HepG2 (cell line): ENCODE measurements at regions not wholly inside any gene's neighbourhood (a gene's known extent, or its start where the extent isn't known, plus 50 kb on each side); places are given as distances from the start of the nearest gene placed in this dataset.

ENCODE experiments used
- AGO1 ChIP-seq: fragments of 200-400 bp; formaldehyde crosslinking; IDR thresholded peaks from 2 replicates; pipeline ENCODE4 v1.6.1; 2017; ENCODE audit warnings: mild to moderate bottlenecking, low read depth, low read length, moderate library complexity; ENCODE audit not compliant: poor library complexity, severe bottlenecking
- ATF6 ChIP-seq: sonication (generic); formaldehyde crosslinking; conservative IDR thresholded peaks from 2 replicates; pipeline ENCODE4 v1.4.0; 2020; ENCODE audit warnings: missing genetic modification reagents
- KDM5A ChIP-seq: fragments of 200-600 bp; sonication (generic); IDR thresholded peaks from 2 replicates; pipeline ENCODE4 v1.7.0; 2018; ENCODE audit warnings: antibody characterized with exemption, mild to moderate bottlenecking, low read length, borderline replicate concordance
- MYC ChIP-seq: sonication (generic); formaldehyde crosslinking; IDR thresholded peaks from 2 replicates; pipeline ENCODE4 v1.9.0; 2021; ENCODE audit warnings: missing genetic modification reagents, borderline replicate concordance
- SIN3A ChIP-seq: IDR thresholded peaks from 2 replicates; pipeline ENCODE4 v1.6.1; 2011; ENCODE audit warnings: low read depth, mild to moderate bottlenecking, control low read depth, low read length, borderline replicate concordance
- ZFX ChIP-seq: sonication (generic); formaldehyde crosslinking; IDR thresholded peaks from 2 replicates; pipeline ENCODE4 v1.4.0; 2020; ENCODE audit warnings: mild to moderate bottlenecking, low read depth, missing genetic modification reagents, moderate library complexity
- ZNF773 ChIP-seq: sonication (generic); formaldehyde crosslinking; IDR thresholded peaks from 2 replicates; pipeline ENCODE4 v1.4.0; 2020; ENCODE audit warnings: missing genetic modification reagents, borderline replicate concordance
- TF ChIP-seq, protein P1 (sequence below): sonication (generic); formaldehyde crosslinking; IDR thresholded peaks from 2 replicates; pipeline ENCODE4 v1.4.0; 2020; ENCODE audit warnings: missing genetic modification reagents, borderline replicate concordance
- TF ChIP-seq, protein P2 (sequence below): sonication (generic); formaldehyde crosslinking; IDR thresholded peaks from 2 replicates; pipeline ENCODE4 v1.9.0; 2022; ENCODE audit warnings: missing genetic modification reagents, mild to moderate bottlenecking, borderline replicate concordance

DNA sequence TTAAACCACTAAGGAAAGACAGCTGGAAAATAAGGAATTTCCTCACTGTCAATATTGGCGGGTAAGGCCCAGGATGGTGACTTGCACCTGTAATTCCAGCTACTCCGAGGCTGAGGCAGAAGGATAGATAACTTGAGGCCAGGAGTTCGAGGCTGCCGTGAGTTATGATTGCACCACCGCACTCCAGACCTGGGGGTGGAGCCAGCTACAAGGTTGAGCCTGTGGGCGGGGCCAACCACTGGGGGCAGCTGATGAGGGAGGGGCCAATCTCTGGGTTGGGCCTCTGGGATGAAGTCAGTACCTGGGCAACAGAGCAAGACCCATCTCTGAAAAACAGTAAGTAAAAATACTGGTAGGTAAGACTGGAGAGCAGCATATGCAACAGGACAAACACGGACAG, 80.1 kb upstream of the ADO start (continued):
- TF ChIP-seq, protein P1, sequence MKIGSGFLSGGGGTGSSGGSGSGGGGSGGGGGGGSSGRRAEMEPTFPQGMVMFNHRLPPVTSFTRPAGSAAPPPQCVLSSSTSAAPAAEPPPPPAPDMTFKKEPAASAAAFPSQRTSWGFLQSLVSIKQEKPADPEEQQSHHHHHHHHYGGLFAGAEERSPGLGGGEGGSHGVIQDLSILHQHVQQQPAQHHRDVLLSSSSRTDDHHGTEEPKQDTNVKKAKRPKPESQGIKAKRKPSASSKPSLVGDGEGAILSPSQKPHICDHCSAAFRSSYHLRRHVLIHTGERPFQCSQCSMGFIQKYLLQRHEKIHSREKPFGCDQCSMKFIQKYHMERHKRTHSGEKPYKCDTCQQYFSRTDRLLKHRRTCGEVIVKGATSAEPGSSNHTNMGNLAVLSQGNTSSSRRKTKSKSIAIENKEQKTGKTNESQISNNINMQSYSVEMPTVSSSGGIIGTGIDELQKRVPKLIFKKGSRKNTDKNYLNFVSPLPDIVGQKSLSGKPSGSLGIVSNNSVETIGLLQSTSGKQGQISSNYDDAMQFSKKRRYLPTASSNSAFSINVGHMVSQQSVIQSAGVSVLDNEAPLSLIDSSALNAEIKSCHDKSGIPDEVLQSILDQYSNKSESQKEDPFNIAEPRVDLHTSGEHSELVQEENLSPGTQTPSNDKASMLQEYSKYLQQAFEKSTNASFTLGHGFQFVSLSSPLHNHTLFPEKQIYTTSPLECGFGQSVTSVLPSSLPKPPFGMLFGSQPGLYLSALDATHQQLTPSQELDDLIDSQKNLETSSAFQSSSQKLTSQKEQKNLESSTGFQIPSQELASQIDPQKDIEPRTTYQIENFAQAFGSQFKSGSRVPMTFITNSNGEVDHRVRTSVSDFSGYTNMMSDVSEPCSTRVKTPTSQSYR (CRISPR knock-in tag): no peak
- no peak for TF ChIP-seq ZNF773 (CRISPR knock-in tag)
- no peak for TF ChIP-seq KDM5A
- TF ChIP-seq, protein P2, sequence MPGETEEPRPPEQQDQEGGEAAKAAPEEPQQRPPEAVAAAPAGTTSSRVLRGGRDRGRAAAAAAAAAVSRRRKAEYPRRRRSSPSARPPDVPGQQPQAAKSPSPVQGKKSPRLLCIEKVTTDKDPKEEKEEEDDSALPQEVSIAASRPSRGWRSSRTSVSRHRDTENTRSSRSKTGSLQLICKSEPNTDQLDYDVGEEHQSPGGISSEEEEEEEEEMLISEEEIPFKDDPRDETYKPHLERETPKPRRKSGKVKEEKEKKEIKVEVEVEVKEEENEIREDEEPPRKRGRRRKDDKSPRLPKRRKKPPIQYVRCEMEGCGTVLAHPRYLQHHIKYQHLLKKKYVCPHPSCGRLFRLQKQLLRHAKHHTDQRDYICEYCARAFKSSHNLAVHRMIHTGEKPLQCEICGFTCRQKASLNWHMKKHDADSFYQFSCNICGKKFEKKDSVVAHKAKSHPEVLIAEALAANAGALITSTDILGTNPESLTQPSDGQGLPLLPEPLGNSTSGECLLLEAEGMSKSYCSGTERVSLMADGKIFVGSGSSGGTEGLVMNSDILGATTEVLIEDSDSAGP (CRISPR knock-in tag): no peak
- TF ChIP-seq ZFX: no peak
- no peak for TF ChIP-seq AGO1
- TF ChIP-seq SIN3A: no peak
- no peak for TF ChIP-seq MYC (CRISPR knock-in tag)
- no peak for TF ChIP-seq ATF6
